Right kidney (tissue), 1 donor: ENCODE measurements at regions not wholly inside any gene's neighbourhood (a gene's known extent, or its start where the extent isn't known, plus 50 kb on each side); places are given as distances from the start of the nearest gene placed in this dataset.

Experiments used
- DNase-seq: peaks from one replicate; pipeline ENCODE4 v3.0.0-alpha.2; 2016

DNA sequence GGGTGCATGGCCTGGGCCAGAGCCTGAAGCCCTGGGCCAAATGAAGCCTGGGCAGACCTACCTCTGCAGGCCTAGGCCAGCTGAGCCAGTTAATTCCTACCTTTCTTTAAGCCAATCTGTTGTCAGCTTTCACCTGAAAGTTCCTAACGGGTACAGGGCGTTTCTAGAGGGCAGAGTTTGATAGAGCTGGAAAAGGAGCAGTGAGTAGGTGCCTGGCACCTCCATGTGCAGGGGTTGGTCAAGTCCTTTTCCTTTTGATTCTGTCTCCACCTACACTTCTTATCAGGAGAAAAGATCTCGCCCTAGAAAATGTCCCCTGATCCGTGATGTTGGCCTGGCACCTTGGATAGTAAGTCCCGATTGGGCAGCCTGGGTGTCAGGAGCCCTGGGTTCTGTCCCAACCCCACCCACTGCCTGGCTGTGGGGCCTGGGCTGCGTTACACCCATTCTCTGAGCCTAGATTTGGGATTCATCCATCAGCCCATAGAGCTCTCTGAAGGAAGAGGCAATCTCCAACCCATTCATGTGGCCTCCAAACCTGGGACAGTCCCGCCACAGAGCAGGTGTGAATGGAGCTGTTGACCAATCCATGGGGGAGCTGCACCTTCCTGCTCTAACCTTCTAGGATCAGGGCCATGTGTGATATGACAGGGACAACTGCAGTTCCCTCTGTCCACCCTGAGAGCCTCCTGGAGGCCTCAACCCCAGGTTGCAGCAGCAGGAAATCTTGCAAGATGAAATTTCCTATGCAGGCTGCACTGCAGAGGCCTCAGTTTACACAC is 304.3 kb downstream of the MATN1 start:
- DNase-seq = no peak

DNA sequence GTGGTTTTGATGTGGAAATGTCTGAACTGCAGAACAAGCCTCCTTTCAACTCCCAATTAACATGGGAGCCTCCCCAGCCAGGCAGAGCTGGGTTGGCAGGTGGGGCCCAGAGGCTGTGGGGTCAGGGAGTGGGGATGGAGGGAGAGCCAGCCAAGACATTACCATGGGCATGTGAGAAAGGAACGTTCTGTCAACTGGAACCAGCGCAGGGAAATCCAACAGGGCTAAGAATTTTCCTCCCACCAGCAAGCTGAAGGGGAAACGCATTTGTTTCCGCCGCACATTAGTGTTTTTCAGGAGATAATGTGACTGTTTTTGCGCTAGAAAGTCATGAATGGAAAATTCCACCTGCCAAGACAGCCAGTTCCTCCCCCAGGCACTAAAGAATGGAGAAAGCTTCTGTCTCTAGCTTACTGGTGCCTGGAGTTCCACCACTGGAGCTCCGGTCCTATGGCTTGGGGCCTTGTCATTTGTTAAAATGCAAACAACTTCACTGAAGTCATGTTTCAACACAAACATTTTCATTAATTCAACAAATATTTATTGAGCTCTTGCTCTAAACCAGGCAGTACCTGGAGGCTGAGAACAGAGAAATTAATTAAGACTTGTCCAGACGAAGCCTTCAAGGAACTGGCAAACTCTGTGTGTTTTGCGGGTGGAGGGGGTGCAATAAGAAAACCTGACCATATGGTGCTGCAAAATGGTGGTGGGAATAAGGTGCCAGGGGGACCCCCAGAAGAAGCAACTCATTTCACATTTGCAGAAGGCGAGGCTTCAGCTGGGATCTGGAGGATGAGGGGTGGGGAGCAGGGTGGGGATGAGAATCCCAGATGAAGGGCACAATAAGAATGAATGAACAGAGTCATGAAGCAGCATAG is 305.1 kb downstream of the MATN1 start:
- no peak for DNase-seq

DNA sequence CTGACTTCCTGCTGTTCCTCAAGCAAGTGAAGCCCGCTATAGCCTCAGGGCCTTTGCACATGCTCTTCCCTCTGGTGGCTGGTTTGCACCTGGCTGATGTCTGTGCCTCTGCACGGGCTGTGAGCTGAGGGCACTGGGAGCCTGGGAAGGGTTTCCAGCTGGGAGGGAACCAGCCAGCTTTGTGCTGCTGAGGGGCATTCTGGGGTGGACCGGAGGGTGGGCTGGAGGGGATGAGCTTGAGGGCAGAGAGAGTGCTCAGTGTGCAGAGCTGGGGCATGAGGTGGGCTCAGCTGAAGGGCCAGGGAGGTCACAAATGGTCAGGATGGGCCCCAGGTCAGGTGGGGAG is 305.7 kb downstream of the MATN1 start:
- DNase-seq = no peak

DNA sequence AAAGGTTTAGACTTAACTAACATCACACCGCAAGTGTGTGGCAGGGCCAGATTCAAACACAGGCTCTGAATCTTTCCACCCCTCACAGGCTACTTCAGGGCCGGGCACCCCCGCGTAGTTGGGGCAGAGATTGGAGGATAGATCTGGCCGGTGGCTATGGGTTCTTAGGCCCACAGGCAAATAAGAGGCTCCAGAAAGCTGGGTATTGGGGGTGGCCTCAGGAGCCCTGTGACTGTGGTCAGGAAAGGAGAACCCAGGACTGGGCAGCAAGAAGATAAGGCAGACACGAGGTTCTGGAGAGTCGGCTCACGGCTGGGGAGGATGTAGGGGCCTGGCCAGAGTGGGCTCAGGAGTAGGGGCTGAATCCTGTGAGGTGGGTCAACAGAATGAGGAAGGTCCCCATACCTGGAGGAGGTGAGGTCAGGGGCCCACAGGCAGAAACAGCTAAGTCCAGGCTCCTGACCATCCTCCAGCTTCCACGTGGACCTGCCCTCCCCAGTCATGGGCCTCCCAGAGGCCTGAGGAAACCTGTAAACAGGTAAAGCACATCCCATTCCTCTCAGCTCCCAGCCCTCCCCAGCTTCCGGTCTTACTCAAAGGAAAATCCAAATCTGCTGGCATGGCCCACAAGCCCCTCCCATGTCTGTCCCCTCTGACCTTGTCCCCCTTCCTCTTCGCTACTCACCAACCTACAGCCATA is 306.2 kb downstream of the MATN1 start:
- no peak for DNase-seq

DNA sequence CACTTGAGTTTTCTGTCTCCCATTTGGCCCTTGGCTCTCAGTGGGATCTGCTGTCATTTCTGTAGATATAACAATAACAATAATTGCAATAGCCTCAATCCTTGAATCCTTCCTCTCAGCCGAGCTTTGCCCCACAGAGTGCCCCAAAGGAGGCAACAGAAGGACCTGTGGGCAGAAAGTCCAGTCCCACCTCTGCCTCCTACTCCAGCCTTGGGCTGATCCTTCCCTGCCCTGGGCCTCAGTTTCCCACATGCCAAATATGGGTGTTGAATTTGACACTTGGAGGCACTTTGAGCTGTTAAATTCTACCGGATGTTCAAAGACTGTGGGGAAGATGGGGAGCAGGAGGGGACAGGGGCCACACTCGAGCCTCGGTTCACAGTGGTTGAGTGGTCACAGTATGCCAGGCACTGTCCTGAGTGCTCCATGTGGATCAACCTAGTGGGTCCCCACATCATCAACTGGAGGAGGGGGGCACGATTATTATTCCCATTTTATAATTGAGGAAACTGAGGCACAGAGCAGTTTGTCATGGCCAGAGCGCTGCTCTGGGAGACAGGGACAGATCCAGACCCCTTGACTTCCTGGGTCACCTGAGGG is 307.1 kb downstream of the MATN1 start:
- no peak for DNase-seq

DNA sequence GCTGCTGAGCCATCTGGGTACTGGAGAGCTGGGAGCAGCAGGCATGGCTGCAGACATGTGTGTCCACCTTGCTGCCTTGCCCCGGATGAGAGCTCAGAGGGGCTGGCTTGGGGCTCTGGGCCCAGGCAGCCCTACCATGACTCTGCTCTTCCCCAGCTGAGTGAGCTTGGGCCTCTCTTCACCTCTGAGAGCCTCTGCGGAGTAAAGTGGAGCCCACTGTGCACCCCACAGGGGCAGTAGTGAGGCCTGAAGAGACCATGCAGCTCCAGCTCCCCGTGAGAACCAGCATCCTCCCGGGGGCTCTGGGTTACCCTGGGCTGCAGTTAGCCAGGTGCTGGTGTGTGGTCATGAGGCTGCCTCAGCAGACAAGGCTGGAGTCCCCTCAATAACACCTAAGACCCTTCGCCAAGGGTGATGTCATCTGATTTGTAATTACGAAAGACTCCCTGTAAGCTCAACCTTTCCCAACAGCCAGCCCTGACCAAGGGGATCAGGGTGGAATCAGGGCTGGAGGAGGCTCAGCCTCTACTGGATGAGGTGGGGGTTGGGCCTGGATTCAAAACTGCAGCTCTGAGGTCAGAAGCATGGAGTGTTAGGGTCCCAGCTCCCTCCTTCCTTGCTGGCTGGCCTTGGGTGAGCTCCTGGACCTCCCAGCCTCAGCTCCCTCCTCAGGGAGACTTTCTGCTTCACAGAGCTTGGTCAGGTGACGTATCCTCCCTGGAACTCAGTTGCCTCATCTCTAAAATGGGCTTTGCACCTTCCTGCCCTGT is 308.0 kb downstream of the MATN1 start:
- DNase-seq = no peak

DNA sequence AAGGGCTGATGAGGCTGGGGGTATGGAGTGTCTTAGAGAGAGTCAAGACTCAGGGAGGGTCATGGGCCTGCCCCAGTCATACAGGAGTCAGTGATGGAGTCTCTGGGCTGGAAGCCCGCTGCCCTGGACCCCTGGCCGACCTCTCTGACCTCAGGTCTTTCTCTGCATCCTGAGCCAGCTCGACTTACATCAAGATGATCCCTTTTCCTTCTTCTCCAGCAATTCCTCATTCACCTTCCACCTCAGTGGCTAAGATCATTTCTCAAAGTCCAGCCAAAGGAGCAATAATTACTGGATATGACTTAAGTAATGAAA is 308.6 kb downstream of the MATN1 start:
- no peak for DNase-seq

DNA sequence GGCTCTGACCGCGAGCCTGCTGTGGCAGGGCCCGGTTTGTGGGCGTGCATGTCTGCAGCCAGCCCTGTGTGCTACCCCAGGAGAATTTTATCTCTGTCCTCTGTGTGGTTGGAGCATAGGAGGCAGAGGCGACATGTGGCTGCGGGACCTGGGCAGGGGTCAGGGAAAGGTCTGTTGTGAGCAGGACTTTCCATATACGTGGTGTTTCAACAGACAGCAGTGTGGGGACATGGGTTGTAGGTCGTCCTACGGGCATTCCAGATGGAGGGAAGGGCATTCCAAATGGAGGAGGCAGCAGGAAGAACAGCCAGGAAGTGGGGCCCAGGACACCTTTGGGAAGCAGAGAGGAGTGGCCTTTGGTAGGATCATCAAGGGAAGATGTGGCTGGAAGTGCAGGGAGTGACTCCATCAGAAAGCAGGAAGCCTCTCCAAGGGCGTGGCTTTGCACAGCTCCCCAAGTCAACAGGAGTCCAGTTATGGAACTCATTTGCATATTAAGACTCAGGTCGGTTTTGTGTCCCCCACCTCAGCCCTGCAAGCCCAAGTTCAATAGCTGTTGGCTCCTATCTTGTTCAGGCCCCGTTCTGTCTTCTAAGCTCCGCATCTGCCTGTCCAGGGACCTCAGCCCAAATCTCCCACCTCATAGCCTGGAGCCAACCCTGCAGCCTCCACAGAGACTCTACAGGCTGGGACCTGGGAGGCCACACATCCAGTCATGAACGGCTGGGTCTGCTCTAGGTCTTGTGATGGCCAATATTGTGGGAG is 309.1 kb downstream of the MATN1 start:
- no peak for DNase-seq

DNA sequence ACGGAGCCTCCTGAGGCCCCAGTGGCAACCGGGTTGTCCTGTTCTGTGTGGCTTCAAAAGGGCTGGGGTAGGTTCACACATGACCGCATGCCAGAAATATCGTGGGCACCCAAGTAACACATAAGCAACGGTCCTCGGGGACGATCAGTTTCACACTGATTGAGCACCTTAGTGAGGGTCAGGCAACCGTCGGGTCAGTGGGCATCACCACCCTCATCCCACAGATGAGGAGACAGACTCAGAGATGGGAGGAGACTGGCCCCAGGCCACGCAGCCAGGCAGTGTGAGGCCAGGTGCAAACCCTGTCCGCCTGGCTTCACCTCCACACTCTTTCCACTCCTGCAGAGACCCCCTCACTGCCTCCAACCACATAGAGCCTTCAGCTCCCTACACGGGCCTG is 309.8 kb downstream of the MATN1 start:
- no peak for DNase-seq

DNA sequence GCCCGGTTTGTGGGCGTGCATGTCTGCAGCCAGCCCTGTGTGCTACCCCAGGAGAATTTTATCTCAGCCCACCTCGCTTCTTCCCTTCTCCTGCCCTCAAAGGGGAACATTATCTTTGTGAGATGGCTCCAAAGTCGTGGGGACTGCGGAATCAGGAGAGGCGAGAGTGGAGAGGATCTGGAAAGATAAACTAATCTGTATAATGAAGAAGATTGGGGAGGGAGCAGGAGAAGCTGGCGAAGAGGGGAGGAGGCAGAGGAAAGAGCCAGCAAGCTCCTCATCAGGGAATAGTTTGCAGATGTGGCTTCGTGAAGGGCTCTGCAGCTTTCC is 310.3 kb downstream of the MATN1 start:
- no peak for DNase-seq

DNA sequence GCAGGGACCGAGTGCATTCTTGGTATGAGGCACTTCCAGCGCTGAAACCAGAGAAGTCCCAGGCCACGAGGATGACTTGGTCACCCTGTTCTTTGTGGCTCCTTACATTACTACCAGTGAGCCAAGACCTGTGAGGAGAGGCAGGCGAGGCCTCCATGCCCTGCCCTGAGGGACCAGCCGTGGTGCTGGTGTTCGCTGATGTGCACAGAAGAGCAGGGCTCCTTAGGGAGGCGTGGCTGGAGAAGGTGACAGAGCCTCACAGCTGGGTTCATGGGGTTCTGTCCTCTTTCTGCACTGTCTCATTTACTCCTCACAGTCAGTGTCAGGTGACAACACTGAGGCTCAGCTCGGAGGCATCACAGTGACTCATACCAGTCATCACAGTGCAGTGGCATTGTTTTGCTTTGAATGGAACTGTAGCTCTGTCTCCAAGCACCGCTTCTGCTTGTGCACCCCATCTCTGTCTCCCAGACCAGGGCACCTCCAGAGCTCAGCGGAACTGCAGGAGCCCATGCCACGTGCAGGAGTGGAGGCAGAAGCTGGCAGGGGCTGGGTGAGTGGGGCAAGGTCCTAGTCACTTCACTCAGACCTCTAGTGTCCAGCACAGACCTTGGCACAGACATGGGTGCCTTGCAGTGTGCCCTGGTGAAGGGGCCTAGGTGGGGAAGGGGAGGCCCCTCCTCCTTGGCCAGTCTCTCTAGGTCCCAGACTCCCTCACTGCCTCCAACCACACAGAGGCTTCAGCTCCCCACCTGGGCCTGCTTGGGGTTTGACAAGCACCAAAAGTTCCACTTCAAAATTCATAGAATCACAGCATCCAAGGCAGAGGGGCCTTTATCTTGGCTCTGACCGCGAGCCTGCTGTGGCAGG is 310.9 kb downstream of the MATN1 start:
- DNase-seq = no peak

DNA sequence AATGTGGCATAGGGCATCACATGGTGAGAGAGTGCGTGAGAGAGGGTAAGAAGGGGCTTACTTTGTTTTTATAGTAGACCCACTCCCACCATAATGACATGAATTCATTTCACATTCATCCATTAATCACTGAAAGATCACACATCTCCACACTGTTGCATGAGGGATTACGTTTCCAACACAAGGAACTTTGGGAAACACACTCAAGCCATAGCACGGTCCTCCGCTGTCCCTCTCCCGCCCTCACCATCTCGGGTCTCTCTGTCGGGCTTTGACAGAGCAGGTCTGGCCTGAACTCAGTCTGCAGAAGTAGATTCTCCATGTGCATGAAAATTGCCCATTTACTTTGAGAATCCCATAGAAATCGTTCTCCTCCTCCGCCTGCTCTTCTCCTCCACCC is 312.2 kb downstream of the MATN1 start:
- DNase-seq = no peak

DNA sequence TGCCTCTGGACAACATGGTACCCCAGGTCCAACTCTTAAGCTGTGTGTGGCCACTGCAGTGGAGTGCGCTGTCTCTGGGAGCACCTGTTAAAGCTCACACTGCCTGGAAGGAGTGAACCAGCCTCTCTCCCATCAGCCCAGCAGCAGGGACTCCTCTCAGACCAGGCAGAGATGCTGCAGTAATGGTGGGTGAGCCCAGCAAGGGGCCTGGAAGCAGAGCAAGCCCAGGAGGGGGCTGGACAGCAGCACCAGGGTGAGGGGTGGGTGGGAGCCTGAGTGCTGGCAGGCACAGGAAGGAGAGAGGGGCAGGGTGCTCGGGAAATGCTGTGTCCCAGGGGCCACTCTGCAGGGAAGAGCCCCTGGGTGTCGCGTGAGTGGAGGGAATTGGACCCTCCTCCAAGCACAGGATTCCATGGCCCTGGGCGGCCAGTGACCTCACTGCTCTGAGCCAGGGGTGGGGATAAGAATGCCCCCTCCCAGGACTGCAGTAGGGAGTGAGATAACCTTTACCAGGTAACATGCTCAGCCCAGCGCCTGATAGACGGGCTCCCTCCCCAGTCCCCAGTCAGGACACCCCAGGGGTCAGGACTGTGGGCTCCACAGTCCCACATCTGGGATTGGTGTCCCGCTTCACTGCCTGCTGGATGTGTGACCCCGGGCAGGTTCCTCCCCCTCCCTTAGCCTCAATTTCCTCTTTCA is 313.1 kb downstream of the MATN1 start:
- DNase-seq = no peak

DNA sequence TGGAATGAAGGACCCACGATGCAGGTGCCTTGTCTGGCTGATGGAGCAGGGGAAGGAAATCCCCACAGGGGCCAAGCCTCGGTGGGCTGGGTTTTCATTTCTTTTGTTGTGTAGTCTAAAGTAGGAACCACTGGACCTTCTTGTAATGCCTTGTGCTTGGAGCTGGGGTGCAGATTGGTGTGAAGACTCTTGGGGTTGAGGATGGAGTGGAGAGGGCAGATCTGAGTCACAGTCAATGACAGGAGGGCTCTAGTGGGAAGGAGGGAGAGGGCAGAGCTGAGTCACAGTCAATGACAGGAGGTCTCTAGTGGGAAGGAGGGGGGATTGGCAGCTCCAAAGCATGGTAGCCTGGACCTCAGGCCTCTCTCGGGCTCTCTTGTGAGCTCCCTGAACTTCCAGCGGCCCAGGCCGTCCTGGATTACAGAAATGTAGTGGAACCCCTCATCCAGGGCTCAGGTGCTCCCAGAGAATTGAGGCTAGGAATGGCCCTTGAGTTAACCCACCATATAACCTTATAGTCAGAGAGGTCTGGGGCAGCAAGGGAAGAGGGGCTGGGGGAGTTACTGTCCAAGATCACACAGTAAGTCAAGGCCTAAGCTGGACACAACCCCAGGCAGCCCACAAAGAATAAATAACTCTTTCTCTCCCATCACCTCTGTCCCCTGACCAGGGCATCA is 313.8 kb downstream of the MATN1 start:
- DNase-seq = no peak

DNA sequence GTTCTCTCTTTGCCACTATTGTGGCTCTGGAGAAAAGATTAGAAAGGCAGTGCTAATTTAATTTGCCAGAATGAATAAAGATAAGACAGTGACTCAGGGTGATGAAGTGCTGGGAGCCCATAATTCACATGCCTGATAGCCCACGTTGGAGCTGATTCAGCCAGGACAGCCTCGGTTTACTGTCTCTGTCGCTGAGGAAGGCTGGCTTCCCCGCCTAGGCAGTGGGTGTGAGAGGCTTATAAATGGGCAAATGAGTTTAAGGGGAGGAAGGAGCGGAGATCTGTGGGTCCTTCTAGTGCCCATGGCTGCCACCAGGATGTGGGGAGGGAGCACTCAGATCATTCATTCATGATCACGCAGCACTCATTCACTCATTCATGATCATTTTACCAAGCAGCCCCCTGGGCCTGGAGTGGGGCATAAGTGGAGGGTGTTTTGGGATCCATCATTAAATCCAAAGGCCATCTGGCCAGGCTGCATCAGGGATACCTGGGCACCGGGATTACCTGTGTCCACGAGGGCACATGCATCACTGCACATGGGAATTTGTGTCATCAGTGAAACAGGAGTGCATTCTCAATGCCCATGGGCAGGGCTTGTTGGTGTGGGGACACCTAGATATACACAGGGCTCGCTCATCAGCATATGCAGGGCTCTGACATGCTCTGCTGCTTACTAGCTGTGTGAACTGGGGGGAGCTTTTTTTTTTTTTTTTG is 315.4 kb downstream of the MATN1 start:
- no peak for DNase-seq

DNA sequence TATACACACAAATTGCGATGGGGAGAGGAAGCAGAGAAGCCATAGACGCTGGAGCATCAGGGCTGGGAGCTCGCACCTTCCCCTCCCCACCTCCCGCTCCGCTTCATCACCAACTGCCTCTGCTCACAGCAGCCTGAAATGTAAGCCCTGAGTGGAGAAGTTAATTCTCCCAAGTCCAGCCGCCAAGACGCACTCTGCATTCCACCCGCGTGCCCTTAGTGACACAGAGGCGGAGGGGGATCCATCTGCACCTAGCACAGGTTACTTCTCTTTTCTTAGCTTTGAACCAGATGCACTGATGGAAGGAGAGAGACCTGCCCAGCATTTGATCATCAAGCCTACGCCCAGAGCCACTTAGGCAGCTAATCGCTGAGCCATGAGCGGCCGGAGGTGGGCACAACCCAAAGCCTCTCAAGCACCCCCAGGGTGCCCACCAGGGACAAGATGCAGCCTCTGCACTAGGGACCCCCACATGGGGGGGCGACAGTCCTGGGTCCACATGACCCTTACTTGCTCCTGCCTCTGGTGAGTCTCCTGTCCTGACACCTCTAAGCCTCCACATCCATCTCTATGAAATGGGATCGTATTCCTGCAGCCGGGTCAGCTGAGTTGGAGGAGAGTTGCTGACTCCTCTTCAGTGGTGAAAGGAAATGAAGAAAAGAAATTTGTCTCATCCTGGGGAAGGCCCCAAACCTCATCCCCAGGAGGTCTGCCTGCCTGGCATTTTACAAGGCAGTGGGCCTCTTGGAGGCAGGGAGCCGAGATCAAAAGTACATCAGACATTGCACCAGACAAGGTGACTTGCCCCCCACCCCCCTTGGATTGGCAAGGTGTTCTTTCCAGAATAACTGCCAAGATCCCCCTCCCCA is 316.2 kb downstream of the MATN1 start:
- no peak for DNase-seq

DNA sequence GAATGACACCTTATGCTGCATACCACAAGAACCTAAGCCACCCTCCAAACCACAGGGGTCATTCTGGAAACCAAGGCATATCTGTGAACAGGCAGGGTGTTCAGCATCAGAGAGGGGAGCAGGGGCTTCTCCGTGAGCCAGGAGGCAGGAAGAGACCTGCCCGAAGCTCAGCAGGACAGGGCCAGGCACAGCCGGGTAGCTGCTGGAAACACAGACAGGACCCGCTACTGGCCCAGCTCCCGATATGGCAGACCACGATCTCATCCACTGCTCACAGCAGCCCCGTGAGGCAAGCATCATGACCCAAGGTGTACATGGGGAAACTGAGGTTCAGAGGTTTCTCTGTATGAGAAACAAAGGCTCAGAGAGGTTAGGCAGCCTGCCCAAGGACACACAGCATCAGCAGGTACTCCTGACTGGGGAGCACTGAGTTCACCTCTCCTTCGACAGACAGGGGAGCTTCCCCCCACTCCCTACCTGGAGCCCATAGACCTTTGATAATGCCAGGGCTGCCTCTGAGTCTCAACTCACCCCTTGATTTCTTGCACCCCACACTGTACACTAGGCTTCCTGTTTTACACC is 317.7 kb downstream of the MATN1 start:
- no peak for DNase-seq
